Osteoblast (primary cell): ENCODE measurements at regions not wholly inside any gene's neighbourhood (a gene's known extent, or its start where the extent isn't known, plus 50 kb on each side); places are given as distances from the start of the nearest gene placed in this dataset.
"Not testable (repeated sequence)": the region's sequence is repeated elsewhere in the genome, so short reads cannot be mapped to it uniquely, and the experiment has no call there.

Experiments used
- DNase-seq: peaks from one replicate; pipeline ENCODE4 v3.0.0; 2011; ENCODE audit warnings: low spot score, mixed read lengths; ENCODE audit not compliant: insufficient read length; ENCODE audit errors: missing footprints
- H2AFZ ChIP-seq: 2 replicates; pipeline ENCODE4 v1.6.0; 2011; ENCODE audit warnings: mild to moderate bottlenecking, low read length
- H3K27ac ChIP-seq: 2 replicates; pipeline ENCODE4 v1.5.1; 2011; ENCODE audit warnings: mild to moderate bottlenecking, low read depth, low read length, moderate library complexity
- H3K27me3 ChIP-seq: 2 replicates; pipeline ENCODE4 v1.6.0; 2012; ENCODE audit warnings: mild to moderate bottlenecking, control low read depth, inconsistent platforms, low read length, moderate library complexity; ENCODE audit not compliant: insufficient read depth
- H3K36me3 ChIP-seq: 2 replicates; pipeline ENCODE4 v1.5.1; 2011; ENCODE audit warnings: mild to moderate bottlenecking, low read length, control low read depth, moderate library complexity; ENCODE audit not compliant: insufficient read depth
- H3K4me1 ChIP-seq: 2 replicates; pipeline ENCODE4 v1.5.1; 2011; ENCODE audit warnings: mild to moderate bottlenecking, low read length, control low read depth, moderate library complexity; ENCODE audit not compliant: insufficient read depth
- H3K4me2 ChIP-seq: 2 replicates; pipeline ENCODE4 v1.6.0; 2011; ENCODE audit warnings: mild to moderate bottlenecking, low read length; ENCODE audit not compliant: insufficient read depth
- H3K4me3 ChIP-seq: fragments of 200-600 bp; sonication (generic); 3 replicates; pipeline ENCODE4 v1.5.1; 2012; ENCODE audit warnings: mild to moderate bottlenecking, low read length, inconsistent platforms; ENCODE audit not compliant: insufficient read depth
- H3K79me2 ChIP-seq: 2 replicates; pipeline ENCODE4 v1.6.0; 2012; ENCODE audit warnings: mild to moderate bottlenecking, low read length, control low read depth, inconsistent platforms; ENCODE audit not compliant: insufficient read depth
- H3K9me3 ChIP-seq: 2 replicates; pipeline ENCODE4 v1.5.1; 2011; ENCODE audit warnings: low read depth, low read length, control low read depth
- H4K20me1 ChIP-seq: 2 replicates; pipeline ENCODE4 v1.6.0; 2012; ENCODE audit warnings: mild to moderate bottlenecking, low read length, control low read depth; ENCODE audit not compliant: insufficient read depth
- TF ChIP-seq, protein P1 (sequence below): IDR thresholded peaks from 2 replicates; pipeline ENCODE4 v1.5.1; 2011; ENCODE audit warnings: mild to moderate bottlenecking, low read depth, low read length, moderate library complexity; ENCODE audit errors: extremely low read depth

- Histone ChIP-seq H3K4me2 (no peak overlapping the region), H3K4me1 (no peaks in the 10 kb centered on the region), H3K79me2 (no peaks in the 10 kb centered on the region), H3K4me3 (no peak overlapping the region), H3K27me3 (peaks cover 7% of the 10 kb centered on the region), H3K36me3 (no peaks in the 10 kb centered on the region), H4K20me1 (no peaks in the 10 kb centered on the region), H3K27ac (no peak overlapping the region), H2AFZ (no peak overlapping the region), H3K9me3 (no peaks in the 10 kb centered on the region)
- TF ChIP-seq, protein P1, sequence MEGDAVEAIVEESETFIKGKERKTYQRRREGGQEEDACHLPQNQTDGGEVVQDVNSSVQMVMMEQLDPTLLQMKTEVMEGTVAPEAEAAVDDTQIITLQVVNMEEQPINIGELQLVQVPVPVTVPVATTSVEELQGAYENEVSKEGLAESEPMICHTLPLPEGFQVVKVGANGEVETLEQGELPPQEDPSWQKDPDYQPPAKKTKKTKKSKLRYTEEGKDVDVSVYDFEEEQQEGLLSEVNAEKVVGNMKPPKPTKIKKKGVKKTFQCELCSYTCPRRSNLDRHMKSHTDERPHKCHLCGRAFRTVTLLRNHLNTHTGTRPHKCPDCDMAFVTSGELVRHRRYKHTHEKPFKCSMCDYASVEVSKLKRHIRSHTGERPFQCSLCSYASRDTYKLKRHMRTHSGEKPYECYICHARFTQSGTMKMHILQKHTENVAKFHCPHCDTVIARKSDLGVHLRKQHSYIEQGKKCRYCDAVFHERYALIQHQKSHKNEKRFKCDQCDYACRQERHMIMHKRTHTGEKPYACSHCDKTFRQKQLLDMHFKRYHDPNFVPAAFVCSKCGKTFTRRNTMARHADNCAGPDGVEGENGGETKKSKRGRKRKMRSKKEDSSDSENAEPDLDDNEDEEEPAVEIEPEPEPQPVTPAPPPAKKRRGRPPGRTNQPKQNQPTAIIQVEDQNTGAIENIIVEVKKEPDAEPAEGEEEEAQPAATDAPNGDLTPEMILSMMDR: no peak
- no peak for DNase-seq
These were observed 382.3 kb upstream of the HTR2C start for GRCh38 chrX:114201622-114202021.

- Histone ChIP-seq H2AFZ (no peak overlapping the region), H3K4me2 (no peak overlapping the region), H3K27me3 (no peaks in the 10 kb centered on the region), H3K9me3 (no peaks in the 10 kb centered on the region), H3K27ac (no peak overlapping the region), H4K20me1 (no peaks in the 10 kb centered on the region), H3K4me3 (no peak overlapping the region), H3K79me2 (no peaks in the 10 kb centered on the region), H3K4me1 (no peaks in the 10 kb centered on the region), H3K36me3 (no peaks in the 10 kb centered on the region)
- DNase-seq: no peak
- TF ChIP-seq, protein P1: no peak
These were observed 402.7 kb upstream of the HTR2C start for GRCh38 chrX:114181195-114181594.

- H3K27me3 ChIP-seq: peaks cover 7% of the 10 kb centered on the region
- DNase-seq: no peak
- H3K4me3 ChIP-seq: no peak overlapping the region
- H3K4me1 ChIP-seq: no peaks in the 10 kb centered on the region
- no peaks in the 10 kb centered on the region for H3K36me3 ChIP-seq
- no peak overlapping the region for H3K4me2 ChIP-seq
- no peaks in the 10 kb centered on the region for H4K20me1 ChIP-seq
- H3K27ac ChIP-seq: no peak overlapping the region
- H2AFZ ChIP-seq: no peak overlapping the region
- H3K79me2 ChIP-seq: no peaks in the 10 kb centered on the region
- TF ChIP-seq, protein P1: no peak
- no peaks in the 10 kb centered on the region for H3K9me3 ChIP-seq
These were observed 405.8 kb upstream of the HTR2C start for GRCh38 chrX:114178126-114178525.

DNA sequence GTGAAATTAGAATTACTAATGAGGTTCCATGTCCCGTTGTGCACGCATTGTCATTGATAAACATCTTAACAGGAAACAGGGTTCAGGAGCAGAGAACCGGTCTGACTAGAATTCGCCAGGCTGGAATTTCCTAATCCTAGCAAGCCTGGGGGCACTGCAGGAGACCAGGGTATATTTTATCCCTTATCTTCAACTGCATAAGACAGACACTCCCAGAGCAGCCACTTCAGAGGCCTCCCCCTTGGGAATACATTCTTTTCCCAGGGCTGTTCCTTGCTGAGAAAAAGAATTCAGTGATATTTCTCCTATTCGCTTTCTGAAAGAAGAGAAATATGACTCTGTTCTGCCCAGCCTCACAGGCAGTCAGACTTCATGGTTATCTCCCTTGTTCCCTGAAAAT lies 416.6 kb upstream of the HTR2C start:
- H3K27me3 ChIP-seq, H3K27ac ChIP-seq, H4K20me1 ChIP-seq, H3K36me3 ChIP-seq, DNase-seq, H3K9me3 ChIP-seq, H3K4me1 ChIP-seq, H3K79me2 ChIP-seq, H3K4me2 ChIP-seq, H3K4me3 ChIP-seq, H2AFZ ChIP-seq: not testable (repeated sequence)
